HG03066 (cell line): ENCODE measurements at regions not wholly inside any gene's neighbourhood (a gene's known extent, or its start where the extent isn't known, plus 50 kb on each side); places are given as distances from the start of the nearest gene placed in this dataset.

Source experiments
- ATAC-seq: cut with Tn5 transposase; IDR thresholded peaks from one replicate; pipeline ENCODE4 v1.9.1; 2021; ENCODE audit warnings: low read depth; ENCODE audit not compliant: unreplicated experiment

DNA sequence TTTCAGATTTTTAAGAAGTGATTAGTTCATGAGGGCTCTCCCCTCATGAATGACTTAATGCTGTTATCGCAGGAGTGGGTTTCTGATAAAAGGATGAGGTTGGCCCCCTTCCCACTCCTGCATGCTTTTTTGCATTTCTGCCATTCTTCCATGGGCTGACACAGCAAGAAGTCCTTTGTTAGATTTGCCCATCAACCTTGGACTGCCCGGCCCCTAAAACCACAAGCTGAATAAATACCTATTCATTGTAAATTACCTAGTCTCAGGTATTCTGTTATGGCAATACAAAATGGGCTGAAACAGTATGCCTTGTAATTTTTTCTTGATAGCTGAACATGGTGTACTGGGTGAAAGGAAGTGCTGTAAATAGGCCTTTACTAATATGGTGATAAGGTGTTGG lies 72.7 kb upstream of the DPH5 start:
- no peak for ATAC-seq

DNA sequence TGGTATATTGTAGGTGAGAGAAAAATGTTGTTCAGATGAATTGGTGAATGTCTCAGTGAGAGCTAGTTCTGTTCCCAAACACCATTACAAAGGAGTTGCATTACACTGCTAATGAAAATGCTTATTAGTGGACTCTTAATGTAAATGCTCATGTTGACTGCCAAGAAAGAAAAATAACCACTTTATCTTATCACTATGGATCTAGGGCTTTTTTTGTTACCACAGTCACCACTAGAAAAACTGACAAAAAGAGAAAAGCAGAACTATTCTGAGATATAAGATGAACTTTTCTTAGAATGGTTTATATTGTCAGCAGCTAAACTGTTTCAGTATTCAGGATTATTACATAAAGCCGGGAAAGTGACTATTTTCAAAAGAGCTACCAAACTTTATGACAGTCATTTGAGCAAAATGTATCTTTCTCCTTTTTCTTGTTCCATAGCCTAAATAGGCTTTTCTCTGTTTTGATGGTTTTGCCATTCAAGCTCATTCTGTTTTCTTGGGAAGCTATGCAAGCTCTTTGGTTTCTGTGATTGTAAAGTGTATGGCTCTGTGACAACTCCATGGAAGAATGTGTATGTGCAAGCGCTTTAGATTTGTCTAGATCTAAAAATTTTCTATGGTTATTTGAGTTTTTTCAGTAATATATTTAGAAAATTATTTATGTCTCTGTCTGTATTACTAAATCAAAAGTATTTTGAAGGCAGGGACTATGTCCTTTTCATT lies 64.2 kb upstream of the DPH5 start:
- no peak for ATAC-seq

DNA sequence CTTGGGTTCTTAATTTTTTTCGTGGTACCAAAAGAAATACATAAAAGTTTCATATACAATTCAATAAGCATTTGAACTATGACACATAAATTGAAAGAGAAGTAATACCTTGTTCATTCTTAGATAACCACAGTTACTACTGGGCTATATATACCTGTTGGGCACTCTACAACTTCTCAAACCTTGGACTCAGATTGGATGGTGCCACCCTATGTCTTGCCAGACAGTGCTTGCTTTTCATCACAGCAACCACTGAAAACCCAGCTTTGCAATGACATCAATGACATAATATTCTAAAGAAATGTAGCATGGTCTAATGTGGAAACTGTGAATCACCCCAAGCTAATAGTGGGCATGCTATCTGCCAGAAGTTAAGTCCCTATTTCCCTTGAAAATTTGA lies 62.8 kb upstream of the DPH5 start:
- no peak for ATAC-seq

DNA sequence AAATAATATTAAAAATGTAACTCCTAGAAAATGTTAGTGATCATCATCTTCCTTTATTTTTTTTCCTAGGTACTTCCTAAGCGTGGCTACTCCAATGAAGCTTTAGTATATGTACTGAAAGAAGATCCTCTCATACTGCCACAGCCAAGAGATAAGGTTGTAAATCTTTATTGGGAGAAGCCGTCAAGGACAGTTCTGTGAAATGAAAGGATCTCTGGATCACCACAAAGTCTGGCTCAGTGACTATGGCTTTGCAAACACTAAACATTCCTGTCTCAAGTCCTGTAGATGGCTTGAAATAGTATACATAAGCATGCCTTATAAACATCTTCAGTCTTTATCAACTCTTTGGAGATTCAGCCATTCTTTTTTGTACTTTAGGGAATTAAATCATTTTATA lies 61.2 kb upstream of the DPH5 start:
- no peak for ATAC-seq

DNA sequence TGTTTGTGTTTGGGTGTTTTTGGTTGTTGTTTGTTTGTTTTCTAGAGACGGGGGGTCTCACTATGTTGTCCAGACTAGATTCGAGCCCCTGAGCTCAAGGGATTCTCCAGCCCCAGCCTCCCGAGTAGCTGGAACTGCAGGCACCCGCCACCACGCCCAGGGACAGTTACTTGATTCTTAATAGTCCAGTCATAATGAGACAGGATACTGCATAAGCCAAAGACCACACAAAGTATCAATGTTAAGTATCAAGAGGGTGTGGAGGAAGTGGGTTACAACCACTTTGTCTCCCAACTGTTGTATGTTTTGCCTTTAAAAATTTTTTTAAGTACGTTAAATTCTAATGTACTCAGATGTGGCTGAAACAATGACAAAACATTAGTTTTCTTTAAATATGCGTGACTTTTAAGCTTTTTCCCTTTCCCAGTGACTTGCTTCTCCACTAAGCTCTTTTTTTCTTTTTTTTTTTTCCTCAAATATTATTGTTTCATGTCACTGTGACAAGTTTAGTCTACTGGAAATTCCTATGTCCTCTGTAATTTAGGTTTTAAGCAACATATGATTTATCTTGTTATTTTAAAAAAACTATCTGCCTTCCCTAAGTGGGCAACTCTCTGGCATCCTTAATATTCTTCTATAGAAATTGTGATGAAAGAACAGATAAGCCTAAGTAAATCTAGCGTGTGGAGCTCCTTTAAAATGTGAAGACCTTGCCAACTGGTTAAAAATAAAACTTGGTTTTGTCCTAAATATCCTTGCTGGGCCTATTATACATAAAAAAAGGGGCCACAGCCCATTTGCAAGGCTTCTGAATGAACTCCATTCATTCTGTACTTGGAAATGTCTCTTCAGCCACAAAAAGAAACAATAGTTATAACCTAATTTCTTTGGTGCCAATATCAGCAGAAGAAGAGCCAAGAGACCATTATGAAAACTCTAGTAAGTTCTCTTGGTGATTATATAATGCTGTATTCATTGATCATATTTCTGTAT lies 56.2 kb upstream of the DPH5 start:
- ATAC-seq: no peak

DNA sequence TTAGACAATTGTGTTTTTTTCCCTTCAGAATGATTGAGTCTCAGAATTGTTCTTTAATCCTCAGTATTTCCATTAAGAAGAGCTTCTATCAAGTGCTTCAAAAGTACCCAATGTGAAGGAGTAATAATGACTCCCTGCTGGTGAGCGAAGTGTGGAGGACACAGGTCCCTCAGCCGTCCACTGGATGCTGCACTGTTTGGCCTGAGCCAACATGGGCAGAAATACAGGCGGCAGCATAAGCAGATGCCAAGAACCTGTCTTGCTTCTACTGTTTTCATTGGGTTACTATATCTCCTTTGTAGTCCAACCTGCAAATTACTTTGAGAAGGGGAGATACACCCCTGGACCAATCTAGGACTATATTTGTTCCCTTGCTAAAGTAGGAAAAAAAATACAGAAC lies 55.3 kb upstream of the DPH5 start:
- ATAC-seq: no peak

DNA sequence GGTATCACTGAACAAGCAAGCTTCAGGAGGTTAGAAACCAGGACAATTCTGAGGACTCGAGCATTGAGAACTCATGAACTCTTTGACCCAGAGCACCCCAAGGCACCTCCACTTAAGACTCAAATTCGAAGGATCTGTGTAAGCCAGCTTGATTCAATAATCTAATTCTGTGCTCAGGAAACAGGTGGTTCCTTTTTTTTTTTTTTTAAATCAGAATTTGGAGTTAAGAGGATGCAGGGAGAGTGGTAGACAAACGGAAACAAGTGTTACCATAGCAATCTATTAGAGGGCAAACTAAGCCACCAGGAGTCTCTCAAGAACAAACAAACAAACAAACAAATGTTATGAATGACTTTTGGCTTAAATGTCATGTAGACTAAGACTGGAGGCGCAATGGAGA lies 53.8 kb upstream of the DPH5 start:
- no peak for ATAC-seq

DNA sequence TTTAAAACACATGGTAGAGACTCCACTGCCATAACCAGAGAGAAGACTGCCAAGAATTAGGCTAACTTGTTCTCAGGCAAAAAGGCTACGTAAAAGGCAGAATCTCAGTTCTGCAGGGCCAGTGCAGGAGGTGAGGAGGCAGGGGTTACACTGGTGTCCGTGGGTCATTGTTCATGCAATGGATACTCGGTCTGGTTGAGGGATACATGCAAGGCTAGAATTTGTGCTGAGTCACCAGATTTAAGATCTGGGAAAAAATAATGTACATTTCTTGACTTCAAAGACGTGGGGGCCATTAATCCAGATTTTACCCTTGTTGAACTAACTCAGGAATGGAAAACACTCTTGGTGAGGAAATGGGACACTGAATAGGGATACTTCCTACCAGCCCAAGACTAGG lies 52.3 kb upstream of the DPH5 start:
- no peak for ATAC-seq

DNA sequence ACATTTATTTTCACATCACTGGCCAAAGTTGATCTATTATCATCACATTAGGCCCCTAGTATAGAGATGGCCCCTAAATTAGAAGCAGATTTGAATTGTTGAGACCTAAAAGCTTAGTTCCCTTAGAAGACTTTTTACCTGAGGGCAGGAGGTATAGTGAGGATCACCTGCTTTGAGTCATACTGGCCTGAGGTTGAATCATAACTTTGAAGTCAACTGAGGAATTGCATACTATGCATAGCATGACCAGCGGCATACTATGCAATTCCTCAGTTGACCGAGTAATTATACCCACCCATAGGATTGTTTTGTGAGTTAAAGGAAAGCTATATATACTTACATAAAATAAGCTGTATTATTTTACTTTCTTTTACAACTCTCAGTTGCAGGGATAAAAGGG lies 50.3 kb upstream of the DPH5 start:
- no peak for ATAC-seq
